ENCODE measurements at regions not wholly inside any gene's neighbourhood (a gene's known extent, or its start where the extent isn't known, plus 50 kb on each side); places are given as distances from the start of the nearest gene placed in this dataset.

DNA sequence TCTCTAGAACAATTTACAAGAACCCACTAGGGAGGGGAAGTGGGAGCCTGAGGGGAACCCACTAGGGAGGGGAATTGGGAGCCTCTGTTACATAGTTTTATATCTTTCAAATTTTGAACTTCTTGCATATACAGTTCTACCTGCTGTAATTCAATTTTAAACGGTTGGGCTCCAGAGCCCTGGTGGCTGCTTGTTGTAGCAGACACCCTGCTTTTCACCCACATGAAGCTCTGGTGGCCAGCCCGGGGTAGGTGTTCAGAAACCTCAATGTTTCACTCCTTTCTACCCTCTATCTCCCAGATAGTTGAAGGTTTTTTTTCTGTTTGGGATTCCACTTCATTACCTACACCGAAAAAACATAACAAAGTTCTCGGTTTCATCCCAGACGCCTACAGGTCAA is 124.4 kb downstream of the TMEM174 start:
- ChIA-PET POLR2A (no interaction called here), CTCF (no interaction called here)
- TF ChIP-seq, protein P1, sequence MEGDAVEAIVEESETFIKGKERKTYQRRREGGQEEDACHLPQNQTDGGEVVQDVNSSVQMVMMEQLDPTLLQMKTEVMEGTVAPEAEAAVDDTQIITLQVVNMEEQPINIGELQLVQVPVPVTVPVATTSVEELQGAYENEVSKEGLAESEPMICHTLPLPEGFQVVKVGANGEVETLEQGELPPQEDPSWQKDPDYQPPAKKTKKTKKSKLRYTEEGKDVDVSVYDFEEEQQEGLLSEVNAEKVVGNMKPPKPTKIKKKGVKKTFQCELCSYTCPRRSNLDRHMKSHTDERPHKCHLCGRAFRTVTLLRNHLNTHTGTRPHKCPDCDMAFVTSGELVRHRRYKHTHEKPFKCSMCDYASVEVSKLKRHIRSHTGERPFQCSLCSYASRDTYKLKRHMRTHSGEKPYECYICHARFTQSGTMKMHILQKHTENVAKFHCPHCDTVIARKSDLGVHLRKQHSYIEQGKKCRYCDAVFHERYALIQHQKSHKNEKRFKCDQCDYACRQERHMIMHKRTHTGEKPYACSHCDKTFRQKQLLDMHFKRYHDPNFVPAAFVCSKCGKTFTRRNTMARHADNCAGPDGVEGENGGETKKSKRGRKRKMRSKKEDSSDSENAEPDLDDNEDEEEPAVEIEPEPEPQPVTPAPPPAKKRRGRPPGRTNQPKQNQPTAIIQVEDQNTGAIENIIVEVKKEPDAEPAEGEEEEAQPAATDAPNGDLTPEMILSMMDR (IDR thresholded peaks at IDR 0.05) = no peak
- intact Hi-C loops (cut with micrococcal nuclease) = no loop called here
- peaks cover 11% of the 10 kb centered on the region for H3K4me1 Mint-ChIP-seq
- peaks cover 73% of the 10 kb centered on the region for H3K27me3 Mint-ChIP-seq
- ATAC-seq (ENCODE audit: low read depth) (no peak), DNase-seq (no peak)
- H3K36me3 Mint-ChIP-seq (ENCODE audit: low read depth) = no peaks in the 10 kb centered on the region
- H3K27ac Mint-ChIP-seq = no peak overlapping the region
- no peak overlapping the region for H3K4me3 Mint-ChIP-seq
- no peaks in the 10 kb centered on the region for H3K9me3 Mint-ChIP-seq

- ATAC-seq (ENCODE audit: low read depth) = no peak
- DNase-seq = no peak
- TF ChIP-seq, protein P1 (IDR thresholded peaks at IDR 0.05) = no peak
- no peak overlapping the region for H3K27ac Mint-ChIP-seq
- no peaks in the 10 kb centered on the region for H3K9me3 Mint-ChIP-seq
- H3K4me3 Mint-ChIP-seq = no peak overlapping the region
- intact Hi-C loops (cut with micrococcal nuclease) = no loop called here
- peaks cover 11% of the 10 kb centered on the region for H3K4me1 Mint-ChIP-seq
- H3K36me3 Mint-ChIP-seq (ENCODE audit: low read depth) = no peaks in the 10 kb centered on the region
- POLR2A ChIA-PET = no interaction called here
- CTCF ChIA-PET = no interaction called here
- peaks cover 68% of the 10 kb centered on the region for H3K27me3 Mint-ChIP-seq
These were observed 123.8 kb downstream of the TMEM174 start for GRCh38 chr5:73296772-73297171.

- no peak for DNase-seq
- no peak for ATAC-seq (ENCODE audit: low read depth)
- H3K27me3 Mint-ChIP-seq = peaks cover 62% of the 10 kb centered on the region
- intact Hi-C loops (cut with micrococcal nuclease) = no loop called here
- H3K27ac Mint-ChIP-seq = no peak overlapping the region
- H3K4me3 Mint-ChIP-seq = no peak overlapping the region
- TF ChIP-seq, protein P1 (IDR thresholded peaks at IDR 0.05) = no peak
- H3K4me1 Mint-ChIP-seq = peaks cover 11% of the 10 kb centered on the region
- H3K36me3 Mint-ChIP-seq (ENCODE audit: low read depth) = no peaks in the 10 kb centered on the region
- CTCF ChIA-PET = no interaction called here
- POLR2A ChIA-PET = no interaction called here
- no peaks in the 10 kb centered on the region for H3K9me3 Mint-ChIP-seq
These were observed 122.9 kb downstream of the TMEM174 start for GRCh38 chr5:73295921-73296320.

GRCh38 chr5:73295447-73295846 is 122.5 kb downstream of the TMEM174 start:
- H3K9me3 Mint-ChIP-seq = no peaks in the 10 kb centered on the region
- ChIA-PET POLR2A (no interaction called here), CTCF (no interaction called here)
- ATAC-seq (ENCODE audit: low read depth) (no peak), DNase-seq (no peak)
- H3K4me1 Mint-ChIP-seq = peaks cover 11% of the 10 kb centered on the region
- no peak overlapping the region for H3K4me3 Mint-ChIP-seq
- intact Hi-C loops (cut with micrococcal nuclease) = no loop called here
- no peaks in the 10 kb centered on the region for H3K36me3 Mint-ChIP-seq (ENCODE audit: low read depth)
- H3K27me3 Mint-ChIP-seq = peaks cover 62% of the 10 kb centered on the region
- TF ChIP-seq, protein P1 (IDR thresholded peaks at IDR 0.05) = no peak
- no peak overlapping the region for H3K27ac Mint-ChIP-seq

DNA sequence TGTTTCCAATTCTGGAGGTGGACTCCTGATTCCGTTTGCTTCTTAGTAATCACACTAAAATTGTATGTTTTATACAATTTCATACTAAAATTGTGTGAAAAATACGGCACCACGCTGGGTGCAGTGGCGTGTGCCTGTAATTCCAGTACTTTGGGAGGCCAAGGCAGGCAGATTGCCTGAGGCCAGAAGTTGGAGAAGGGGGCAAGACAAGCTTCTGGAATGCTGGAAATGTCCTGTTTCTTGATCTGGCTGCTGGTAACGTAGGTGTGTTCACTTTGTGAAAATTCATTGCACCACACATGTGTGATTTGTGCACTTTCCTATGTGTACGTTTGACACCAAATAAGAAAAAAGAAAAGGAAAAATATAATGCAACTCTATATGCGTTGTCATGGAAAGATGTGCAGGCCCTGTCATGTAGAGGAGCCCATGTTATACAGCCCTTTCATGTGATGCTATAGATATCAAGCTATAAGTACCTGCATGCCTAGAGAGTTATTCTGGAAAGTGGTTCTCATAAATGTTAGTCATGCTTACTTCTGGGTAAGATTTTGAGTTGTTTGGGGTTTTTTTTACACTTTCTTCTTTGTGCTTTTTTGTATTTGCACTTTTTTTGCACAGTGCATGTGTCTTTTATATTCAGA is 119.9 kb downstream of the TMEM174 start:
- H3K27ac Mint-ChIP-seq = no peak overlapping the region
- H3K27me3 Mint-ChIP-seq = peaks cover 53% of the 10 kb centered on the region
- DNase-seq (no peak), ATAC-seq (ENCODE audit: low read depth) (no peak)
- TF ChIP-seq, protein P1 (IDR thresholded peaks at IDR 0.05) = no peak
- H3K4me3 Mint-ChIP-seq = no peak overlapping the region
- H3K36me3 Mint-ChIP-seq (ENCODE audit: low read depth) = no peaks in the 10 kb centered on the region
- no peaks in the 10 kb centered on the region for H3K9me3 Mint-ChIP-seq
- ChIA-PET CTCF (no interaction called here), POLR2A (no interaction called here)
- no peaks in the 10 kb centered on the region for H3K4me1 Mint-ChIP-seq
- intact Hi-C loops (cut with micrococcal nuclease) = no loop called here

Data from activated B cell treated with CpG ODN at 0.5 μM for 24 hours (primary cell).